Endodermal cell (in vitro differentiated cells): ENCODE measurements at regions not wholly inside any gene's neighbourhood (a gene's known extent, or its start where the extent isn't known, plus 50 kb on each side); places are given as distances from the start of the nearest gene placed in this dataset.

Experiments
- DNase-seq: peaks from one replicate; pipeline ENCODE4 v3.0.0-alpha.2; 2017
- H3K27ac ChIP-seq: 2 replicates; pipeline ENCODE4 v1.5.1; 2013; ENCODE audit warnings: mild to moderate bottlenecking, low read depth, low read length, moderate library complexity
- H3K27me3 ChIP-seq: 2 replicates; pipeline ENCODE4 v1.6.1; 2013; ENCODE audit warnings: mild to moderate bottlenecking, low read length, moderate library complexity; ENCODE audit not compliant: insufficient read depth, control insufficient read depth, poor library complexity, severe bottlenecking
- H3K36me3 ChIP-seq: 2 replicates; pipeline ENCODE4 v1.7.0; 2013; ENCODE audit warnings: mild to moderate bottlenecking, low read length, moderate library complexity; ENCODE audit not compliant: control insufficient read depth, insufficient read depth
- H3K4me1 ChIP-seq: one replicate; pipeline ENCODE4 v1.7.0; 2013; ENCODE audit warnings: low read length; ENCODE audit not compliant: control insufficient read depth, insufficient read depth
- H3K4me3 ChIP-seq: 2 replicates; pipeline ENCODE4 v1.5.1; 2013; ENCODE audit warnings: mild to moderate bottlenecking, low read length, moderate library complexity
- H3K9ac ChIP-seq: 2 replicates; pipeline ENCODE4 v1.6.1; 2013; ENCODE audit warnings: mild to moderate bottlenecking, low read length, moderate library complexity; ENCODE audit not compliant: poor library complexity, severe bottlenecking; ENCODE audit errors: extremely low read depth
- H3K9me3 ChIP-seq: 2 replicates; pipeline ENCODE4 v1.6.1; 2013; ENCODE audit warnings: mild to moderate bottlenecking, low read length, moderate library complexity; ENCODE audit not compliant: control insufficient read depth
- H3K27ac Mint-ChIP-seq: 2 replicates; pipeline ENCODE4 v1.8.0; 2020; ENCODE audit warnings: mixed read lengths
- H3K27me3 Mint-ChIP-seq: 2 replicates; pipeline ENCODE4 v1.8.0; 2021; ENCODE audit warnings: mild to moderate bottlenecking, mixed read lengths; ENCODE audit not compliant: insufficient read depth
- H3K36me3 Mint-ChIP-seq: 2 replicates; pipeline ENCODE4 v1.8.0; 2020; ENCODE audit warnings: low read depth, mixed read lengths
- H3K4me1 Mint-ChIP-seq: 2 replicates; pipeline ENCODE4 v1.8.0; 2020; ENCODE audit warnings: mixed read lengths
- H3K4me3 Mint-ChIP-seq: 2 replicates; pipeline ENCODE4 v1.8.0; 2020; ENCODE audit warnings: mild to moderate bottlenecking, moderate library complexity, mixed read lengths
- H3K9me3 Mint-ChIP-seq: 2 replicates; pipeline ENCODE4 v1.8.0; 2020; ENCODE audit warnings: mild to moderate bottlenecking, mixed read lengths
- CTCF ChIP-seq: fragments of 200-600 bp; sonication (generic); conservative IDR thresholded peaks from 2 replicates; pipeline ENCODE4 v1.5.0; 2021; ENCODE audit warnings: antibody characterized with exemption, mild to moderate bottlenecking
- WGBS, 2 experiments: methylation state at CpG; one replicate each; pipeline versions ENCODE4 v1.1.5 to v1.1.7; 2013; ENCODE audit warnings: missing lambda C conversion rate in 2 of 2, mixed read lengths in 1 of 2; ENCODE audit not compliant: insufficient coverage in 1 of 2, insufficient read length in 1 of 2; 5-methylcytosine and 5-hydroxymethylcytosine counted together

GRCh38 chr13:76762721-76763120 is 123.5 kb downstream of the KCTD12 start:
- Histone ChIP-seq H3K27ac (peak overlapping the region; percentile 21), H3K27me3 (no peaks in the 10 kb centered on the region), H3K9ac (no peak overlapping the region), H3K9me3 (no peaks in the 10 kb centered on the region), H3K4me3 (no peak overlapping the region), H3K4me1 (peaks cover 8% of the 10 kb centered on the region), H3K36me3 (no peaks in the 10 kb centered on the region)
- 79 to 86% methylated on average over 2 of the region's 2 CpGs for WGBS, 2 experiments
- no peaks in the 10 kb centered on the region for H3K9me3 Mint-ChIP-seq
- H3K36me3 Mint-ChIP-seq, result no peaks in the 10 kb centered on the region
- no peak for TF ChIP-seq CTCF
- H3K4me3 Mint-ChIP-seq, result no peak overlapping the region
- DNase-seq, result no peak
- no peaks in the 10 kb centered on the region for H3K27me3 Mint-ChIP-seq
- no peak overlapping the region for H3K27ac Mint-ChIP-seq
- peaks cover 9% of the 10 kb centered on the region for H3K4me1 Mint-ChIP-seq

GRCh38 chr13:76759877-76760276 is 126.3 kb downstream of the KCTD12 start:
- no peak for DNase-seq
- peak; percentile 23 for TF ChIP-seq CTCF
- Mint-ChIP-seq H3K27me3 (no peaks in the 10 kb centered on the region), H3K4me3 (no peak overlapping the region), H3K4me1 (peaks cover 8% of the 10 kb centered on the region), H3K9me3 (no peaks in the 10 kb centered on the region), H3K36me3 (no peaks in the 10 kb centered on the region), H3K27ac (no peak overlapping the region)
- H3K9ac ChIP-seq, result no peak overlapping the region
- H3K27me3 ChIP-seq, result no peaks in the 10 kb centered on the region
- 75 to 94% methylated on average over 1 of the region's 1 CpG for WGBS, 2 experiments
- H3K27ac ChIP-seq, result no peak overlapping the region
- H3K4me3 ChIP-seq, result no peak overlapping the region
- no peaks in the 10 kb centered on the region for H3K9me3 ChIP-seq
- no peaks in the 10 kb centered on the region for H3K36me3 ChIP-seq
- H3K4me1 ChIP-seq, result peaks cover 8% of the 10 kb centered on the region

- no peaks in the 10 kb centered on the region for H3K9me3 ChIP-seq
- H3K36me3 ChIP-seq, result no peaks in the 10 kb centered on the region
- Mint-ChIP-seq H3K27ac (no peak overlapping the region), H3K36me3 (no peaks in the 10 kb centered on the region), H3K4me3 (no peak overlapping the region), H3K27me3 (no peaks in the 10 kb centered on the region), H3K9me3 (no peaks in the 10 kb centered on the region), H3K4me1 (peaks cover 8% of the 10 kb centered on the region)
- peaks cover 8% of the 10 kb centered on the region for H3K4me1 ChIP-seq
- no peaks in the 10 kb centered on the region for H3K27me3 ChIP-seq
- no peak for DNase-seq
- 90 to 100% methylated on average over 1 of the region's 1 CpG for WGBS, 2 experiments
- no peak overlapping the region for H3K9ac ChIP-seq
- peak overlapping the region; percentile 45 for H3K27ac ChIP-seq
- no peak for TF ChIP-seq CTCF
- H3K4me3 ChIP-seq, result no peak overlapping the region
These were observed 127.5 kb downstream of the KCTD12 start for GRCh38 chr13:76758738-76759137.
